ENCODE measurements at regions not wholly inside any gene's neighbourhood (a gene's known extent, or its start where the extent isn't known, plus 50 kb on each side); places are given as distances from the start of the nearest gene placed in this dataset.
A peak's percentile ranks its signal among the peaks of the same experiment; 100 is the strongest.

- H3K4me3 ChIP-seq (ENCODE audit: low read depth, low read length): no peak overlapping the region
- TF ChIP-seq, protein P1, sequence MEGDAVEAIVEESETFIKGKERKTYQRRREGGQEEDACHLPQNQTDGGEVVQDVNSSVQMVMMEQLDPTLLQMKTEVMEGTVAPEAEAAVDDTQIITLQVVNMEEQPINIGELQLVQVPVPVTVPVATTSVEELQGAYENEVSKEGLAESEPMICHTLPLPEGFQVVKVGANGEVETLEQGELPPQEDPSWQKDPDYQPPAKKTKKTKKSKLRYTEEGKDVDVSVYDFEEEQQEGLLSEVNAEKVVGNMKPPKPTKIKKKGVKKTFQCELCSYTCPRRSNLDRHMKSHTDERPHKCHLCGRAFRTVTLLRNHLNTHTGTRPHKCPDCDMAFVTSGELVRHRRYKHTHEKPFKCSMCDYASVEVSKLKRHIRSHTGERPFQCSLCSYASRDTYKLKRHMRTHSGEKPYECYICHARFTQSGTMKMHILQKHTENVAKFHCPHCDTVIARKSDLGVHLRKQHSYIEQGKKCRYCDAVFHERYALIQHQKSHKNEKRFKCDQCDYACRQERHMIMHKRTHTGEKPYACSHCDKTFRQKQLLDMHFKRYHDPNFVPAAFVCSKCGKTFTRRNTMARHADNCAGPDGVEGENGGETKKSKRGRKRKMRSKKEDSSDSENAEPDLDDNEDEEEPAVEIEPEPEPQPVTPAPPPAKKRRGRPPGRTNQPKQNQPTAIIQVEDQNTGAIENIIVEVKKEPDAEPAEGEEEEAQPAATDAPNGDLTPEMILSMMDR (conservative IDR thresholded peaks at IDR 0.05; ENCODE audit: low read depth, low read length): no peak
- DNase-seq (ENCODE audit: low read depth): no peak
These were observed 112.1 kb downstream of the CENPF start for GRCh38 chr1:214715126-214715525.

DNA sequence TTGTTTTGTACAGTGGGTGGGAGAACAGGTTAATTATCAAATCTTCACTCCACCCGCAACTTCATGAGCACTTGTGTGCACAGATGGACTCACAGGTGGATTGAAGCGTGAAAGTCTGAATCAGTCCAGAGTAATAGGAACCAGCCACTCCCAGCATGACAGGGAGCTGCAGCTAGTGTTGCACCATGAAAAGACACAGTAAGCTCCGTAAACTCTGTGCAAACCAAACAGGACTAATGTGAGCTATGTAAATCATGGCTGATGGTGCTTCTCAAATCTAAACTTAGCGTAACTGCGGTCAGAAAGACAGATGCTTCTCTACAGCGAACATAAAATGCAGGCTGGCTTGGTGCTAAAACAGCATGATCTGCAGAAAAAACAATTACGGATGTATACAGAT lies 114.4 kb downstream of the CENPF start:
- peak; percentile 35 for DNase-seq (ENCODE audit: low read depth)
- TF ChIP-seq, protein P1 (conservative IDR thresholded peaks at IDR 0.05; ENCODE audit: low read depth, low read length): no peak
- no peak overlapping the region for H3K4me3 ChIP-seq (ENCODE audit: low read depth, low read length)

DNA sequence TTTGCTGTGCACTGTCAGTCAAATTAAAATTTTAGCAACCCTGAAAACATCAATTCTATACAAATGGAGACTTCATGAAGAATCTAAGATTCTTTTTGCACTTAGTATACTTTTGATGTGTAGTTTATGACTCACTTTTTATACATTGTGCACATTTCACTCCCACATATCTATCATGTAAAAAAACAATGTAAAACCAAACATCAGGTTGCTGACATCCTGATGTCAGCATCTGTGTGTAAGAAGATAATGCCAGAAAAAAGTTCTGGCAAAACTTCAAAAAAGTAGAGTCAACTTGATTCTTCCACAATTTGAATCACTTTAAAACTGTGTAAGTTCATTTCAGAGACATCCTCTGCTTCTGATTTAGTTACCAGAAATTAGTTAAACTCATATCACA lies 115.7 kb downstream of the CENPF start:
- no peak overlapping the region for H3K4me3 ChIP-seq (ENCODE audit: low read depth, low read length)
- peak; percentile 51 for DNase-seq (ENCODE audit: low read depth)
- TF ChIP-seq, protein P1 (conservative IDR thresholded peaks at IDR 0.05; ENCODE audit: low read depth, low read length): no peak

DNA sequence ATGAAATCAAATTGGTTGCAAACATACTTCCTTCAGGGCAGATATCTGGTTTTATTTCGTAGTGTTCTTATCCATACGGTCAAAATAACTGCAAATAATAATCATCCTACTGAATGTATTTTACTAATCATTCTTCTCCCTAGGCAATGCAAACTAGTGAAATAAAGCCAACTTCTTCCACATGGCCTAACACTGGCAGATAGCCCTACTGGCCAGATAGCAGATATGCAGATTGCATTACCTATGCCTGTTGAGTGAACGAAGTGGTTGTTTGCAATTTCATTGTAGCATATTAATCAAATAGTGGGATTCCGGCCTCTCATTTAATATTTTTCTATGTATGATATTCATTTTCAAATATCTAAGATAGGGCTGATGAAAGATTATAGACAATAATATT lies 116.2 kb downstream of the CENPF start:
- TF ChIP-seq, protein P1 (conservative IDR thresholded peaks at IDR 0.05; ENCODE audit: low read depth, low read length): peak; percentile 43
- DNase-seq (ENCODE audit: low read depth): no peak
- H3K4me3 ChIP-seq (ENCODE audit: low read depth, low read length): no peak overlapping the region

DNA sequence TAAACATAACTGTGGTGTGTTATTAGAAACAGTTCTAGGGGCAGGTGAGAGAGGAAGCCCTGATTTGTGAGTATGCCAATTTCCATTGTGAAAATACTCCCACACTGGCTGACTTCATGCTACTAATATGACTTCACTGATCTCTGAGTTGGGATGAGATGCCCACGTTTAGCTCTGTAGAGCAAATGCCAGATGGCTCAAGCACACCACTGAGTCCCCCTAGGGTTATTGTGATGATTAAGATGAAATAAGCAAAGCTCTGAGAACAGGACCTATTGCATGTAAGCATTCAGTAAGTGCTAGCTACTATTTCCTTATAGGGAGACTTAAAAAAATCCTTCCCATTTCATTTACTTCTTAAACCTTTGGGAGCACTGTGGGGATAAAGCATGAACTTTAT lies 117.6 kb downstream of the CENPF start:
- TF ChIP-seq, protein P1 (conservative IDR thresholded peaks at IDR 0.05; ENCODE audit: low read depth, low read length): no peak
- DNase-seq (ENCODE audit: low read depth): no peak
- H3K4me3 ChIP-seq (ENCODE audit: low read depth, low read length): no peak overlapping the region

GRCh38 chr1:214727274-214727673 lies 124.3 kb downstream of the CENPF start:
- TF ChIP-seq, protein P1 (conservative IDR thresholded peaks at IDR 0.05; ENCODE audit: low read depth, low read length): no peak
- no peak for DNase-seq (ENCODE audit: low read depth)
- no peak overlapping the region for H3K4me3 ChIP-seq (ENCODE audit: low read depth, low read length)

DNA sequence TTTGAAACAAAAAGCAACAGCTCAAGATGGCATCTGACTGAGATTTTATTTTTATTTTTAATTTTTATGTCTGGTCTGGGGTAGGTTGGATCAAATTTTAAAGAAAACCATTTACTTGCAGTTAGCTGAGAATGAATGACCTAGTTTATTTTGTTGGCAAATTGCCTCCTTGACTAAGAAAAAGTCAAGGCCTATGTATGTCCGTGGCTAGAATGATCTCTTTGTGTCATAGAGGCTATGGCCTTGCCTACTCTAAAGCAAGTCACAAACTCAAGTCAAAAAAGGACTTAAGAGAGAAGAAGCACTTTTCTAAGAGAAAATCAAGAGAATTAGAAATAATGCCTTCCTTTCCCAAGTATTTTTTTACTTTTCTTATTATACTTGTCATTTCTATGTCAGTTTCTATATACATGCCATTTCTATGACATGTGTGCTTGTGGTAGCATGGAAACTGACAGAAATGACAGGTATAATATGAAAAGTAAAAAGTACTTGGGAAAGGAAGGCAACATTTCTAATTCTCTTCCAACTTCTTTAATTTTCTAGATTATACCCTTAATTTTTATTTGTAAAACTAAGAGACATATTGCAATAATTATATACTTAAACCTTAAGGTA lies 136.7 kb downstream of the CENPF start:
- DNase-seq (ENCODE audit: low read depth): peak; percentile 13

More for the DNA sequence above, 136.7 kb downstream of the CENPF start:
- no peak overlapping the region for H3K4me3 ChIP-seq (ENCODE audit: low read depth, low read length)
- TF ChIP-seq, protein P1 (conservative IDR thresholded peaks at IDR 0.05; ENCODE audit: low read depth, low read length): no peak

Measured in choroid plexus epithelial cell (primary cell).